CD14-positive monocyte (primary cell): ENCODE measurements at regions not wholly inside any gene's neighbourhood (a gene's known extent, or its start where the extent isn't known, plus 50 kb on each side); places are given as distances from the start of the nearest gene placed in this dataset.

Source experiments
- DNase-seq, 3 donors: peaks; one replicate each; pipeline ENCODE4 v3.0.0-alpha.2; 2011 to 2022
- H2AFZ ChIP-seq: 2 replicates; pipeline ENCODE4 v1.6.0; 2012; ENCODE audit warnings: mild to moderate bottlenecking, low read depth, low read length, inconsistent platforms; ENCODE audit not compliant: insufficient read depth, poor library complexity, severe bottlenecking
- H3K27ac ChIP-seq, 2 donors: 1 replicate in 1 of 2; 2 replicates in 1 of 2; pipeline ENCODE4 v1.5.1; 2012 to 2013; ENCODE audit warnings: low read length in 2 of 2, control low read depth in 1 of 2, inconsistent platforms in 1 of 2, low read depth in 1 of 2, mild to moderate bottlenecking in 1 of 2
- H3K27me3 ChIP-seq, 2 donors: one replicate each; pipeline versions ENCODE4 v1.6.0 to v1.6.1; 2011 to 2013; ENCODE audit warnings: low read length in 2 of 2; ENCODE audit not compliant: control insufficient read depth in 2 of 2, insufficient read depth in 2 of 2
- H3K36me3 ChIP-seq, 2 donors: replicated peaks in 1 of 2; 1 replicate in 1 of 2; 2 replicates in 1 of 2; pipeline versions ENCODE4 v1.5.1 to v1.6.1; 2012 to 2013; ENCODE audit warnings: low read length in 2 of 2, control low read depth in 1 of 2, inconsistent platforms in 1 of 2, mild to moderate bottlenecking in 1 of 2; ENCODE audit not compliant: insufficient read depth in 2 of 2, control insufficient read depth in 1 of 2
- H3K4me1 ChIP-seq, 2 donors: 1 replicate in 1 of 2; 2 replicates in 1 of 2; pipeline versions ENCODE4 v1.5.1 to v1.6.1; 2012 to 2013; ENCODE audit warnings: low read length in 2 of 2, control low read depth in 1 of 2, inconsistent platforms in 1 of 2, mild to moderate bottlenecking in 1 of 2, moderate library complexity in 1 of 2; ENCODE audit not compliant: insufficient read depth in 2 of 2, control insufficient read depth in 1 of 2
- H3K4me2 ChIP-seq: replicated peaks from 2 replicates; pipeline ENCODE3; 2012; ENCODE audit warnings: low read length, moderate library complexity, mild to moderate bottlenecking; ENCODE audit not compliant: poor library complexity, severe bottlenecking; ENCODE audit errors: extremely low read depth
- H3K4me3 ChIP-seq, 3 experiments: fragments of 200-600 bp in 1 of 3; sonication (generic) in 1 of 3; replicated peaks in 1 of 3; 1 replicate in 2 of 3; 2 replicates in 1 of 3; pipeline ENCODE4 v1.5.1; 2011 to 2013; ENCODE audit warnings: low read length in 3 of 3, mild to moderate bottlenecking in 3 of 3, control low read depth in 2 of 3, low read depth in 2 of 3, inconsistent platforms in 1 of 3, moderate library complexity in 1 of 3
- H3K79me2 ChIP-seq: 2 replicates; pipeline ENCODE4 v1.6.0; 2012; ENCODE audit warnings: mild to moderate bottlenecking, control low read depth, inconsistent platforms, low read length, moderate library complexity; ENCODE audit not compliant: insufficient read depth
- H3K9ac ChIP-seq: 2 replicates; pipeline ENCODE4 v1.6.0; 2017; ENCODE audit warnings: low read length, mild to moderate bottlenecking; ENCODE audit not compliant: insufficient read depth, poor library complexity, severe bottlenecking
- H3K9me3 ChIP-seq, 2 donors: replicated peaks in 1 of 2; 1 replicate in 1 of 2; 2 replicates in 1 of 2; pipeline versions ENCODE4 v1.5.1 to v1.6.1; 2012 to 2013; ENCODE audit warnings: low read length in 2 of 2, control low read depth in 1 of 2; ENCODE audit not compliant: control insufficient read depth in 1 of 2, insufficient read depth in 1 of 2
- H4K20me1 ChIP-seq: 2 replicates; pipeline ENCODE4 v1.6.0; 2012; ENCODE audit warnings: mild to moderate bottlenecking, low read length, control low read depth, moderate library complexity; ENCODE audit not compliant: insufficient read depth
- H3K27ac Mint-ChIP-seq, 7 donors: one replicate each; pipeline ENCODE4 v1.8.0; 2020; ENCODE audit warnings: mild to moderate bottlenecking in 7 of 7, mixed read lengths in 7 of 7, moderate library complexity in 6 of 7, inconsistent platforms in 2 of 7
- H3K27me3 Mint-ChIP-seq, 3 donors: one replicate each; pipeline ENCODE4 v1.8.0; 2021 to 2022; ENCODE audit warnings: low read depth in 3 of 3, mild to moderate bottlenecking in 3 of 3, mixed read lengths in 3 of 3, moderate library complexity in 3 of 3, inconsistent platforms in 1 of 3
- H3K36me3 Mint-ChIP-seq, 2 donors: one replicate each; pipeline ENCODE4 v1.8.0; 2020; ENCODE audit warnings: mixed read lengths in 2 of 2, inconsistent platforms in 1 of 2, mild to moderate bottlenecking in 1 of 2
- H3K4me1 Mint-ChIP-seq: one replicate; pipeline ENCODE4 v1.8.0; 2020; ENCODE audit warnings: mild to moderate bottlenecking, mixed read lengths
- H3K4me3 Mint-ChIP-seq, 2 donors: one replicate each; pipeline ENCODE4 v1.8.0; 2020; ENCODE audit warnings: mild to moderate bottlenecking in 2 of 2, mixed read lengths in 2 of 2, moderate library complexity in 1 of 2
- H3K9me3 Mint-ChIP-seq, 7 donors: one replicate each; pipeline ENCODE4 v1.8.0; 2020 to 2022; ENCODE audit warnings: mixed read lengths in 7 of 7, mild to moderate bottlenecking in 6 of 7, moderate library complexity in 6 of 7, inconsistent platforms in 2 of 7
- CTCF ChIP-seq: fragments of 200-600 bp; IDR thresholded peaks from one replicate; pipeline ENCODE4 v1.8.0; 2022; ENCODE audit warnings: antibody characterized with exemption, mild to moderate bottlenecking
- WGBS: methylation state at CpG from one replicate; pipeline ENCODE4 v1.1.5; 2013; ENCODE audit warnings: missing lambda C conversion rate; ENCODE audit not compliant: insufficient coverage; 5-methylcytosine and 5-hydroxymethylcytosine counted together
- intact Hi-C, 2 donors: fragments of 100-400 bp; cut with micrococcal nuclease; formaldehyde crosslinking; loops; one replicate each; pipeline versions ENCODE4 v1.15.0 to v1.15.1; 2023

GRCh38 chr18:1019191-1019590 lies 114.5 kb downstream of the ADCYAP1 start:
- Histone ChIP-seq H3K4me1 (no peaks in the 10 kb centered on the region), H4K20me1 (no peaks in the 10 kb centered on the region), H3K9me3 (no peaks in the 10 kb centered on the region), H3K4me2 (no peak overlapping the region), H3K27ac (no peak overlapping the region), H3K4me3 (no peak overlapping the region), H3K9ac (no peak overlapping the region), H2AFZ (no peak overlapping the region), H3K27me3 (no peaks in the 10 kb centered on the region), H3K36me3 (no peaks in the 10 kb centered on the region), H3K79me2 (no peaks in the 10 kb centered on the region)
- no peak for TF ChIP-seq CTCF
- intact Hi-C loops: no loop called here
- Mint-ChIP-seq H3K4me1 (no peaks in the 10 kb centered on the region), H3K4me3 (no peak overlapping the region), H3K27ac (no peak overlapping the region), H3K27me3 (peaks cover 0 to 2% (median 0%) of the 10 kb centered on the region in 3 donors), H3K9me3 (no peaks in the 10 kb centered on the region), H3K36me3 (no peaks in the 10 kb centered on the region)
- no peak for DNase-seq
- 60% methylated on average over 1 of the region's 3 CpGs for WGBS

GRCh38 chr18:1020731-1021344 lies 116.2 kb downstream of the ADCYAP1 start:
- WGBS: 100% methylated on average over 1 of the region's 2 CpGs
- Histone ChIP-seq H3K36me3 (no peaks in the 10 kb centered on the region), H3K4me3 (no peak overlapping the region), H3K9ac (no peak overlapping the region), H4K20me1 (no peaks in the 10 kb centered on the region), H3K4me1 (no peaks in the 10 kb centered on the region), H3K27me3 (no peaks in the 10 kb centered on the region), H3K4me2 (no peak overlapping the region), H2AFZ (no peak overlapping the region), H3K79me2 (no peaks in the 10 kb centered on the region), H3K9me3 (no peaks in the 10 kb centered on the region), H3K27ac (no peak overlapping the region)
- TF ChIP-seq CTCF: no peak
- Mint-ChIP-seq H3K4me1 (no peaks in the 10 kb centered on the region), H3K36me3 (no peaks in the 10 kb centered on the region), H3K27ac (no peak overlapping the region), H3K27me3 (peaks cover 0 to 2% (median 0%) of the 10 kb centered on the region in 3 donors), H3K4me3 (no peak overlapping the region), H3K9me3 (no peaks in the 10 kb centered on the region)
- DNase-seq: no peak
- intact Hi-C loops: no loop called here
